Vagina (tissue), 2 donors: ENCODE measurements at regions not wholly inside any gene's neighbourhood (a gene's known extent, or its start where the extent isn't known, plus 50 kb on each side); places are given as distances from the start of the nearest gene placed in this dataset.

Source experiments
- CTCF ChIP-seq, 3 experiments: fragments of 450-650 bp in 2 of 3; fragments of 200-600 bp in 1 of 3; sonication (generic) in 1 of 3; IDR thresholded peaks; one replicate each; pipeline ENCODE4 v1.5.1; 2017 to 2019; ENCODE audit warnings: antibody characterized with exemption in 3 of 3, mild to moderate bottlenecking in 2 of 3, moderate library complexity in 2 of 3
- POLR2A ChIP-seq, 2 donors: fragments of 450-650 bp; IDR thresholded peaks; one replicate each; pipeline ENCODE4 v1.6.1; 2017; ENCODE audit warnings: antibody characterized with exemption in 2 of 2, mild to moderate bottlenecking in 2 of 2, moderate library complexity in 2 of 2
- POLR2AphosphoS5 ChIP-seq, 2 donors: sonication (generic); formaldehyde crosslinking; IDR thresholded peaks; one replicate each; pipeline ENCODE4 v1.9.0; 2017; ENCODE audit warnings: antibody characterized with exemption in 2 of 2, mild to moderate bottlenecking in 2 of 2, low read depth in 1 of 2; ENCODE audit not compliant: insufficient read depth in 1 of 2

GRCh38 chr7:153002115-153002514 is 242.6 kb downstream of the ACTR3B start:
- TF ChIP-seq CTCF (IDR thresholded peaks at IDR 0.05) (no peak), POLR2AphosphoS5 (IDR thresholded peaks at IDR 0.05; ENCODE audit: insufficient read depth in 1 of 2, low read depth in 1 of 2) (no peak), POLR2A (IDR thresholded peaks at IDR 0.05) (no peak)
